Astrocyte (in vitro differentiated cells and primary cell): ENCODE measurements at regions not wholly inside any gene's neighbourhood (a gene's known extent, or its start where the extent isn't known, plus 50 kb on each side); places are given as distances from the start of the nearest gene placed in this dataset.

Experiments used
- DNase-seq: peaks from one replicate; pipeline ENCODE4 v3.0.0-alpha.2; 2010; ENCODE audit warnings: low read depth
- FAIRE-seq: peaks from 2 replicates; lab custom pipeline; 2011; peaks lifted over from hg19 to GRCh38; lab: Jason Lieb, UNC
- H2AFZ ChIP-seq: 2 replicates; pipeline ENCODE4 v1.6.0; 2012; ENCODE audit warnings: low read depth, low read length, inconsistent platforms
- H3K27ac ChIP-seq: 2 replicates; pipeline ENCODE4 v1.5.1; 2011; ENCODE audit warnings: low read depth, low read length, inconsistent platforms
- H3K27me3 ChIP-seq: 2 replicates; pipeline ENCODE4 v1.6.0; 2011; ENCODE audit warnings: low read length, inconsistent platforms; ENCODE audit not compliant: insufficient read depth
- H3K36me3 ChIP-seq: 2 replicates; pipeline ENCODE4 v1.5.1; 2011; ENCODE audit warnings: low read length, inconsistent platforms; ENCODE audit not compliant: insufficient read depth
- H3K4me1 ChIP-seq: 2 replicates; pipeline ENCODE4 v1.5.1; 2011; ENCODE audit warnings: low read length, inconsistent platforms; ENCODE audit not compliant: insufficient read depth
- H3K4me2 ChIP-seq: 2 replicates; pipeline ENCODE4 v1.6.0; 2012; ENCODE audit warnings: low read length, inconsistent platforms
- H3K4me3 ChIP-seq: 2 replicates; pipeline ENCODE4 v1.5.1; 2011; ENCODE audit warnings: low read depth, mild to moderate bottlenecking, low read length, inconsistent platforms; ENCODE audit not compliant: insufficient read depth
- H3K79me2 ChIP-seq: 2 replicates; pipeline ENCODE4 v1.6.0; 2012; ENCODE audit warnings: mild to moderate bottlenecking, low read length, inconsistent platforms; ENCODE audit not compliant: insufficient read depth
- H3K9ac ChIP-seq: 2 replicates; pipeline ENCODE4 v1.6.0; 2012; ENCODE audit warnings: mild to moderate bottlenecking, low read length, inconsistent platforms
- H3K9me3 ChIP-seq: 2 replicates; pipeline ENCODE4 v1.5.1; 2012; ENCODE audit warnings: low read depth, mild to moderate bottlenecking, low read length, inconsistent platforms; ENCODE audit not compliant: insufficient read depth
- H4K20me1 ChIP-seq: 2 replicates; pipeline ENCODE4 v1.6.0; 2012; ENCODE audit warnings: low read length, inconsistent platforms; ENCODE audit not compliant: insufficient read depth
- H3K27ac Mint-ChIP-seq: one replicate; pipeline ENCODE4 v1.8.0; 2021; ENCODE audit warnings: mild to moderate bottlenecking, mixed read lengths; ENCODE audit not compliant: unreplicated experiment
- H3K27me3 Mint-ChIP-seq: one replicate; pipeline ENCODE4 v1.8.0; 2021; ENCODE audit warnings: low read depth, mixed read lengths; ENCODE audit not compliant: unreplicated experiment
- H3K36me3 Mint-ChIP-seq: one replicate; pipeline ENCODE4 v1.8.0; 2021; ENCODE audit warnings: low read depth, mixed read lengths; ENCODE audit not compliant: unreplicated experiment
- H3K4me1 Mint-ChIP-seq: one replicate; pipeline ENCODE4 v1.8.0; 2021; ENCODE audit warnings: low read depth, mixed read lengths; ENCODE audit not compliant: unreplicated experiment
- H3K4me3 Mint-ChIP-seq: one replicate; pipeline ENCODE4 v1.8.0; 2021; ENCODE audit warnings: mild to moderate bottlenecking, moderate library complexity, mixed read lengths; ENCODE audit not compliant: unreplicated experiment
- H3K9me3 Mint-ChIP-seq: one replicate; pipeline ENCODE4 v1.8.0; 2021; ENCODE audit warnings: mild to moderate bottlenecking, mixed read lengths; ENCODE audit not compliant: unreplicated experiment
- EZH2 ChIP-seq: IDR thresholded peaks from 2 replicates; pipeline ENCODE4 v1.6.1; 2012; ENCODE audit warnings: mild to moderate bottlenecking, low read length, inconsistent platforms; ENCODE audit not compliant: insufficient read depth
- TF ChIP-seq, protein P1 (sequence below): IDR thresholded peaks from 2 replicates; pipeline ENCODE4 v1.5.1; 2011; ENCODE audit warnings: low read depth, mild to moderate bottlenecking, inconsistent platforms, low read length, moderate library complexity; ENCODE audit not compliant: insufficient read depth

DNA sequence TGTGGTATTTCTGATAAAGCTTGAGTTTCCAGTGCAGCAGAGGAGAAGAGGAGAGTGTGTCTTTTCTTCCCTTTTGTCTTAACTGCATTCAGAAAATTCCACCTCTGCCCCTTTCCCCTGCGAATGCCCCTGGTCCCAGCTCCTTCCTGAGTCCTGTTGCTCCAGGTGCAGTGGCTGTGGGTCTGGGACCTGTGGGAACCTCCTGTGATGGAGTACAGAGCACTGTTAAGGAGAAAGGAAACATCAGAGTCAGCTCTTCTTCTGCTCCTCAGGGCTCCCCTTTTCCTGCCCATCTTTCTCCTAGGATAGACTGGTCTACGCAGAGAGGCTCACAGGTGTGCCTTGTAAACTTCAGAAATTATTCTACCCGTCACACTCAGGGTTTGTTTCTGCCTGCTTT is 165.8 kb upstream of the ROPN1 start:
- H3K27ac Mint-ChIP-seq: no peak overlapping the region
- Histone ChIP-seq H3K9me3 (no peaks in the 10 kb centered on the region), H3K9ac (no peak overlapping the region), H4K20me1 (peaks cover 37% of the 10 kb centered on the region), H3K4me2 (no peak overlapping the region), H3K36me3 (no peaks in the 10 kb centered on the region), H2AFZ (no peak overlapping the region), H3K27ac (no peak overlapping the region), H3K27me3 (no peaks in the 10 kb centered on the region), H3K4me3 (no peak overlapping the region), H3K79me2 (no peaks in the 10 kb centered on the region), H3K4me1 (peaks cover 5% of the 10 kb centered on the region)
- no peaks in the 10 kb centered on the region for H3K27me3 Mint-ChIP-seq
- H3K4me1 Mint-ChIP-seq: peaks cover 2% of the 10 kb centered on the region
- TF ChIP-seq EZH2: no peak
- TF ChIP-seq, protein P1, sequence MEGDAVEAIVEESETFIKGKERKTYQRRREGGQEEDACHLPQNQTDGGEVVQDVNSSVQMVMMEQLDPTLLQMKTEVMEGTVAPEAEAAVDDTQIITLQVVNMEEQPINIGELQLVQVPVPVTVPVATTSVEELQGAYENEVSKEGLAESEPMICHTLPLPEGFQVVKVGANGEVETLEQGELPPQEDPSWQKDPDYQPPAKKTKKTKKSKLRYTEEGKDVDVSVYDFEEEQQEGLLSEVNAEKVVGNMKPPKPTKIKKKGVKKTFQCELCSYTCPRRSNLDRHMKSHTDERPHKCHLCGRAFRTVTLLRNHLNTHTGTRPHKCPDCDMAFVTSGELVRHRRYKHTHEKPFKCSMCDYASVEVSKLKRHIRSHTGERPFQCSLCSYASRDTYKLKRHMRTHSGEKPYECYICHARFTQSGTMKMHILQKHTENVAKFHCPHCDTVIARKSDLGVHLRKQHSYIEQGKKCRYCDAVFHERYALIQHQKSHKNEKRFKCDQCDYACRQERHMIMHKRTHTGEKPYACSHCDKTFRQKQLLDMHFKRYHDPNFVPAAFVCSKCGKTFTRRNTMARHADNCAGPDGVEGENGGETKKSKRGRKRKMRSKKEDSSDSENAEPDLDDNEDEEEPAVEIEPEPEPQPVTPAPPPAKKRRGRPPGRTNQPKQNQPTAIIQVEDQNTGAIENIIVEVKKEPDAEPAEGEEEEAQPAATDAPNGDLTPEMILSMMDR: no peak
- peaks cover 7% of the 10 kb centered on the region for H3K36me3 Mint-ChIP-seq
- FAIRE-seq (no peak), DNase-seq (no peak)
- peaks cover 8% of the 10 kb centered on the region for H3K9me3 Mint-ChIP-seq
- H3K4me3 Mint-ChIP-seq: no peak overlapping the region

DNA sequence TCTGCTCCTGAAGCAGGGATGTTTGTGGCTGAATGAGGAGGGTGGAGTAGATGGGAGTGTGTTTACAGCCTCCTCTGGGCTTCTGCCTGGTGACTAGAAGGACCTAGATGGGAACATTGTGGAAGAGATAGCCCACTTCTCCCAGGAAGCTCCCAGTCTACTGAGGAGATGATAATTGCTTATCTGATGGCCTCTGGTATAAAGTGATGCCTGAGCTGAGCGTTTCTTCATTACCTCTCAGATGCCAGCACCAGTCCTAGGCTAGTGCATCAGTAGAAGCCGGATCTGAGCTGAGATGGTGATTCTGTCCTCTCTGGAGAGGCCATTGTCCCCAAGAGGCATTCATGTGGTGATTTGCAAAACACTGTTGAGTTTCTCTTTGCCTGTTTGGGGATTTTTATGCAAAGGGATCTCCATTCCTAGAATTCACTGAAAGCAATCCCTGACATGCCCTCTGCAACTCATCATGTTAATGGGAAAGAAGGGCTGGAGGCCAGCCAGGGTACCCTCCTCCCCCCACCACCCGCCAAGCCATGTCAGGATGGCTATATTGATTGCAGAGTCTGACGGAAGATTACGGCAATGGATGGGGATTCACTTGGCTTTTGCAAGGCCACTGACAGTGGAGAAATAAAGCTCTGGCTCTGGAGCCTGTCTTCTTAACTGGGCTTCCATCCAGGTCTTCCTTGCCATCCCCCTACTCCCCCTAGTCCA is 166.4 kb upstream of the ROPN1 start:
- no peaks in the 10 kb centered on the region for H3K79me2 ChIP-seq
- H2AFZ ChIP-seq: no peak overlapping the region
- Mint-ChIP-seq H3K4me1 (peaks cover 2% of the 10 kb centered on the region), H3K9me3 (peaks cover 8% of the 10 kb centered on the region), H3K36me3 (peaks cover 10% of the 10 kb centered on the region), H3K4me3 (no peak overlapping the region), H3K27ac (no peak overlapping the region), H3K27me3 (no peaks in the 10 kb centered on the region)
- H3K4me2 ChIP-seq: no peak overlapping the region
- no peak overlapping the region for H3K27ac ChIP-seq
- H3K27me3 ChIP-seq: no peaks in the 10 kb centered on the region
- H3K4me3 ChIP-seq: no peak overlapping the region
- DNase-seq (no peak), FAIRE-seq (no peak)
- TF ChIP-seq EZH2: no peak
- TF ChIP-seq, protein P1: no peak
- no peaks in the 10 kb centered on the region for H3K9me3 ChIP-seq
- no peaks in the 10 kb centered on the region for H3K36me3 ChIP-seq
- H3K4me1 ChIP-seq: peaks cover 5% of the 10 kb centered on the region
- no peak overlapping the region for H3K9ac ChIP-seq
- peaks cover 37% of the 10 kb centered on the region for H4K20me1 ChIP-seq

DNA sequence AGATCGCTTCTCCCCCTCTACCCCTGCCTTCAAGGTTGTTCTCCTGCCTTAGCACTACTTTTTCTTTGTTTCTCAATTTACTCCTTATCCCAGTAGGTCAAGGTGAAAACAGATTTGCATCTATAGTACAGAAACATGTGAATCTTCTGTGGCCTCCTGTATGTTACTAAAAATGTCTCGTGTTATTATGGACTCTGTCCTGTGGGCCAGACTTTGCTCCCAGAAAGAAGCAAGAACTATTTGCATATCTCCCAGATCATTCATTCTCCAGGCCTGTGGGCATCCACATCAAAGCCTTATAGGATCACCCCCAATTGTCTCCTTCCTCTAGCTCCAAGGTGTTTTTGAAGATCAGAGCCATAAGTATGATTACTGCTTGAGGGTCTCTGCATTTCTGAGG is 169.5 kb upstream of the ROPN1 start:
- Mint-ChIP-seq H3K9me3 (no peaks in the 10 kb centered on the region), H3K27ac (no peak overlapping the region), H3K4me3 (no peak overlapping the region), H3K4me1 (peaks cover 2% of the 10 kb centered on the region), H3K36me3 (peaks cover 5% of the 10 kb centered on the region), H3K27me3 (no peaks in the 10 kb centered on the region)
- Histone ChIP-seq H3K36me3 (no peaks in the 10 kb centered on the region), H3K27ac (no peak overlapping the region), H3K4me3 (no peak overlapping the region), H3K4me1 (peaks cover 5% of the 10 kb centered on the region), H4K20me1 (peaks cover 39% of the 10 kb centered on the region), H3K4me2 (no peak overlapping the region), H3K9me3 (no peaks in the 10 kb centered on the region), H3K79me2 (no peaks in the 10 kb centered on the region), H3K27me3 (no peaks in the 10 kb centered on the region), H3K9ac (no peak overlapping the region), H2AFZ (no peak overlapping the region)
- no peak for TF ChIP-seq EZH2
- TF ChIP-seq, protein P1: no peak
- DNase-seq (no peak), FAIRE-seq (no peak)
